ENCODE measurements at regions not wholly inside any gene's neighbourhood (a gene's known extent, or its start where the extent isn't known, plus 50 kb on each side); places are given as distances from the start of the nearest gene placed in this dataset.

GRCh38 chr12:107165581-107165980, 72.2 kb upstream of the CRY1 start:
- TF ChIP-seq CTCF (conservative IDR thresholded peaks at IDR 0.05 in 1 of 2, IDR thresholded peaks at IDR 0.05 in 1 of 2; ENCODE audit: low read depth in 1 of 2, low read length in 2 of 2) = no peak
- TF ChIP-seq EZH2 (IDR thresholded peaks at IDR 0.05; ENCODE audit: low read length, missing control alignments) = no peak

Measured in fibroblast of lung (primary cell).